ENCODE measurements at regions not wholly inside any gene's neighbourhood (a gene's known extent, or its start where the extent isn't known, plus 50 kb on each side); places are given as distances from the start of the nearest gene placed in this dataset.
"Not testable (repeated sequence)": the region's sequence is repeated elsewhere in the genome, so short reads cannot be mapped to it uniquely, and the experiment has no call there.

DNA sequence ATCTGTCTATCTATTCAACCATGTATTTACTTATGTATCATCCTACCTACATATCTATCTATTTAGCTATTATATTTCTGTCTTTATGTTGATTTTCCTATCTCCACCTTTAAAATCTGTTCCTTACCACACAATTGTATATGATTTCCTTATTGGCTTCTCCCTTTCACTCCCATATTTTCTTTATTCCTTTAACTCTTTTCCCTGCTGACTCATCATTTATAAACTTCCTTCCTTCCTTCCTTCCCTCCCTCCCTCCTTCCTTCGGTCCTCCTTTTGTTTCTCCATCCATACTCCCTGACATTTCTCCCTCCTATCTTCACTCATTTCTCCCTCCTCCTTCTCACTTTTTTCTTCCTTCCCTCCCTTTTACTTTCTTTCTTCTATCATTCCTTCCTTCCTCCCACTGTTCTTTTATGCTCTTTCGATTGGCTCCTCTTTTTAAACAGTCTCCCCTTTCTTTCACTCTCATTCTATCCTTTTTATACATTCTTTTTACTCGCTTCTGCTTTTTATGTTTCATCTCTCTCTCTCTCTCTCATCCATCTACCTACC is 100.3 kb downstream of the RBMX2 start:
- no peak overlapping the region for H3K4me3 ChIP-seq (ENCODE audit: low read depth, low read length)
- DNase-seq (ENCODE audit: low read depth), result no peak
- TF ChIP-seq, protein P1, sequence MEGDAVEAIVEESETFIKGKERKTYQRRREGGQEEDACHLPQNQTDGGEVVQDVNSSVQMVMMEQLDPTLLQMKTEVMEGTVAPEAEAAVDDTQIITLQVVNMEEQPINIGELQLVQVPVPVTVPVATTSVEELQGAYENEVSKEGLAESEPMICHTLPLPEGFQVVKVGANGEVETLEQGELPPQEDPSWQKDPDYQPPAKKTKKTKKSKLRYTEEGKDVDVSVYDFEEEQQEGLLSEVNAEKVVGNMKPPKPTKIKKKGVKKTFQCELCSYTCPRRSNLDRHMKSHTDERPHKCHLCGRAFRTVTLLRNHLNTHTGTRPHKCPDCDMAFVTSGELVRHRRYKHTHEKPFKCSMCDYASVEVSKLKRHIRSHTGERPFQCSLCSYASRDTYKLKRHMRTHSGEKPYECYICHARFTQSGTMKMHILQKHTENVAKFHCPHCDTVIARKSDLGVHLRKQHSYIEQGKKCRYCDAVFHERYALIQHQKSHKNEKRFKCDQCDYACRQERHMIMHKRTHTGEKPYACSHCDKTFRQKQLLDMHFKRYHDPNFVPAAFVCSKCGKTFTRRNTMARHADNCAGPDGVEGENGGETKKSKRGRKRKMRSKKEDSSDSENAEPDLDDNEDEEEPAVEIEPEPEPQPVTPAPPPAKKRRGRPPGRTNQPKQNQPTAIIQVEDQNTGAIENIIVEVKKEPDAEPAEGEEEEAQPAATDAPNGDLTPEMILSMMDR (IDR thresholded peaks at IDR 0.05; ENCODE audit: control insufficient read depth, extremely low read depth, insufficient read depth), result no peak

DNA sequence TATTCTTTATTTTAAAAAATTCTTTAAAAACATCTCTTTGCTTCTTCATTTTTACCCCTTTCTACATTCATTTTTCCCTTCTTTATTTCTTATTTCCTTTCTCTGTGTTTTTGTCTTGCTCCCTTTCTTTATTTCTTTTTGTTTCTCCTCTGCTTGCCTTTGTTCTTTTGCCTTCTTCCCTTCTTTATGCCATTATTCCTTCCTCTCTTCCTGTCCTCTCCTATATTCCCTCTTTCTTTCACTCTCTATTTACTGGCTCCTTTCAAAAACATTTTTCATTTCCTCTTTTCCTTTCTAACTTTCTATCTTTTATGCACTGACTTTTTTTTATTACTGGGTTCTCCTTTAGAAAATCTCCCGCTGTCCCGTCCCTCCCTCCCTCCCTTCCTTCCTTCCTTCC is 102.2 kb downstream of the RBMX2 start:
- H3K4me3 ChIP-seq (ENCODE audit: low read depth, low read length), result no peak overlapping the region
- DNase-seq (ENCODE audit: low read depth), result no peak
- TF ChIP-seq, protein P1 (IDR thresholded peaks at IDR 0.05; ENCODE audit: control insufficient read depth, extremely low read depth, insufficient read depth), result no peak

GRCh38 chrX:130507015-130507414 is 105.2 kb downstream of the RBMX2 start:
- TF ChIP-seq, protein P1 (IDR thresholded peaks at IDR 0.05; ENCODE audit: control insufficient read depth, extremely low read depth, insufficient read depth), result no peak
- no peak overlapping the region for H3K4me3 ChIP-seq (ENCODE audit: low read depth, low read length)
- no peak for DNase-seq (ENCODE audit: low read depth)

- not testable (repeated sequence) for H3K4me3 ChIP-seq (ENCODE audit: low read depth, low read length); DNase-seq (ENCODE audit: low read depth)
Observed at GRCh38 chrX:130512534-130512933, 110.7 kb downstream of the RBMX2 start.

DNA sequence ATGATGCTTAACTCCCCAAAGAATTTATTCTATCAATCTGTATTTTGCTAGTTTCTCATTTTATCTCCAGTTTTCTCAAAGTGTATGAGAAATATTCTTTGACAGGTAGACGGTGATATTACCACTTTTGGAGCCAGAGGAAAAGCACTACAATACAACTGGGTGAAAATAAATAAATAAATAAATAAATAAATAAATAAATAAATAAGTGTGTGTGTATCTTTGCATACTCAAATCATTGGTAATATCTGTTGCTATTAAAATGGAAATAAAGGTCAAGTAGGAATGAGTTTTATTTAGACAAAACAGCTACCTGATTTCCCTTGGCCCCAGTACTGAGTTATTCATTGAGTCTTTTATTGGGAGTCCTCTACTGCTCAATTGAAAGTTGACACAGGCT is 114.3 kb downstream of the RBMX2 start:
- TF ChIP-seq, protein P1 (IDR thresholded peaks at IDR 0.05; ENCODE audit: control insufficient read depth, extremely low read depth, insufficient read depth), result no peak
- no peak overlapping the region for H3K4me3 ChIP-seq (ENCODE audit: low read depth, low read length)
- DNase-seq (ENCODE audit: low read depth), result no peak

DNA sequence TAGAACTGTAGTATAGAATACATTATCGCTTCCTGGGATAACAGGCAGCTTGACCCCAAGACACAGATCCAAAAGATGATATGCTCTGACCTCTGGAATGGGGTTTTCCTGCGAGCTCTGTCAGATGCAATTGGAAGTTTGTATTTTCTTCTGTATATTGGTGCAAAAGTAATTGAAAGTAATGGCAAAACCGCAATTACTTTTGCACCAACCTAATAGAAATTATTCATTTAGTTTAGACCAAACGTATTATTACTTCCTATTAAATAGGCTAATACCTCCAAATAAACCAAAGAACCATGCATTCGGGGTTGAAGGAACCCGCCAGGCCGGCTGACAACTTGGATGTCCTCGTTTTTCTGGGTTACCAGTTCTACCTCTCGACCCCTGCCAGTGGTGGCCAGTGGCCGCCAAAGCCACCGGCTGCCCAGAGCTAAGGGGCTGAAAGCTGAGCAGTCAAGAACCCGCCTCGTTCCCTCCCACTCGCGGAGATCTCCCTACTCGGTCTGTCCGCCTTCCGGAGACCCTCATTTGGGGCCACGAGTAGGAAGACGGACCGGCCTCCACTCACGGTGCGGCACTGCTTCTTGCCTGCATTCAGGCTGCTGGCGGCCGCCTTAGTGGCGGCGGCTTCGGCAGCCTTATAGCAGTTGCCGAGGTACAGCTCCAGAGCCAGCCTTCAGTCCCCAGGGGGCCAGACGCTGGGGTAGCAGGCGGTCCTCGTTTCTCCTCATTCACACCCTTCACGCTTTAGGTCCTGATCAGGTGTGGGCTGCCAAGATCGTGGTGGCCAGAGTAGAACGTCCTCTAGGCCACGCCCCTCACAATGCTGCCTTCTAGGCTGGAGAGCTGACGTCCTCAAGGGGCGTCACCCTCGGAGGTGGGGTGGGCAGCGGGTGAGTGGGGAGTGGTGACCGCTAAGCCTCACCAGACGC is 121.9 kb downstream of the RBMX2 start:
- no peak overlapping the region for H3K4me3 ChIP-seq (ENCODE audit: low read depth, low read length)
- no peak for DNase-seq (ENCODE audit: low read depth)
- TF ChIP-seq, protein P1 (IDR thresholded peaks at IDR 0.05; ENCODE audit: control insufficient read depth, extremely low read depth, insufficient read depth), result no peak

- TF ChIP-seq, protein P1 (IDR thresholded peaks at IDR 0.05; ENCODE audit: control insufficient read depth, extremely low read depth, insufficient read depth), result no peak
- no peak overlapping the region for H3K4me3 ChIP-seq (ENCODE audit: low read depth, low read length)
- no peak for DNase-seq (ENCODE audit: low read depth)
Observed at GRCh38 chrX:130524476-130525194, 122.8 kb downstream of the RBMX2 start.
